HCT116 (cell line): ENCODE measurements at regions not wholly inside any gene's neighbourhood (a gene's known extent, or its start where the extent isn't known, plus 50 kb on each side); places are given as distances from the start of the nearest gene placed in this dataset.

Source experiments
- ATAC-seq: fragments of 200-7000 bp; cut with Tn5 transposase; 2 replicates; pipeline ENCODE4 v1.9.1; 2020; ENCODE audit warnings: mild to moderate bottlenecking, moderate library complexity
- BruUV-seq: library from RNA; stranded (reverse); fragments of 400-500 nt; replicated peaks from 2 replicates; lab custom pipeline; 2021; lab: Mats Ljungman, UMichigan
- CTCF ChIA-PET: fragments of 300-600 bp; sonication (Branson Sonifier 250); formaldehyde crosslinking; loops from one replicate; lab custom pipeline; 2021; ENCODE audit warnings: antibody characterized with exemption; lab: Charles Lee
- POLR2A ChIA-PET: fragments of 300-600, 350-600 bp; sonication (Branson Sonifier 250); formaldehyde crosslinking; loops from one replicate; lab custom pipeline; 2021; ENCODE audit warnings: antibody characterized with exemption; lab: Charles Lee
- RAD21 ChIA-PET, 2 experiments: fragments of 300-600 bp; sonication (Branson Sonifier 250); formaldehyde crosslinking; loops; one replicate each; lab custom pipeline; 2023; ENCODE audit warnings: low total read pairs in 2 of 2; ENCODE audit not compliant: uncharacterized antibody in 2 of 2, unreplicated experiment in 2 of 2, low non-redundant PET in 1 of 2; lab: Charles Lee
- DNase-seq: peaks from one replicate; pipeline ENCODE4 v3.0.0-alpha.2; 2010; ENCODE audit warnings: low read depth, low spot score
- H2AFZ ChIP-seq: fragments of 200-600 bp; shearing (Covaris generic), sonication (generic); 2 replicates; pipeline ENCODE4 v1.6.1; 2017; ENCODE audit warnings: low read depth, mixed run types, mixed read lengths, antibody characterized with exemption, low read length; ENCODE audit not compliant: poor library complexity, severe bottlenecking
- H3K27ac ChIP-seq: 2 replicates; pipeline ENCODE4 v1.5.1; 2012; ENCODE audit warnings: low read depth, low read length
- H3K27me3 ChIP-seq: fragments of 200-600 bp; sonication (generic); 2 replicates; pipeline ENCODE4 v1.6.1; 2016; ENCODE audit warnings: mixed run types, low read length, mixed read lengths; ENCODE audit not compliant: insufficient read depth
- H3K36me3 ChIP-seq, 2 experiments: fragments of 200-500 bp in 1 of 2; fragments of 200-600 bp in 1 of 2; sonication (Bioruptor generic) in 1 of 2; sonication (generic) in 1 of 2; 2 replicates each; pipeline versions ENCODE4 v1.5.1 to v1.6.1; 2014 to 2016; ENCODE audit warnings: low read length in 2 of 2, inconsistent platforms in 1 of 2, mixed read lengths in 1 of 2, mixed run types in 1 of 2; ENCODE audit not compliant: insufficient read depth in 2 of 2, control insufficient read depth in 1 of 2
- H3K4me1 ChIP-seq, 2 experiments: fragments of 200-600 bp in 1 of 2; sonication (generic) in 1 of 2; 2 replicates each; pipeline versions ENCODE4 v1.5.1 to v1.6.1; 2012 to 2017; ENCODE audit warnings: low read length in 2 of 2, inconsistent platforms in 1 of 2, mild to moderate bottlenecking in 1 of 2, mixed read lengths in 1 of 2, mixed run types in 1 of 2, moderate library complexity in 1 of 2; ENCODE audit not compliant: insufficient read depth in 2 of 2, control insufficient read depth in 1 of 2
- H3K4me2 ChIP-seq: fragments of 200-600 bp; sonication (generic); 2 replicates; pipeline ENCODE4 v1.6.1; 2017; ENCODE audit warnings: mixed run types, low read length, mixed read lengths
- H3K4me3 ChIP-seq, 2 experiments: fragments of 200-600 bp in 1 of 2; sonication (generic) in 1 of 2; replicated peaks in 1 of 2; 2 replicates each; pipeline ENCODE4 v1.5.1; 2011 to 2016; ENCODE audit warnings: low read length in 2 of 2, control low read depth in 1 of 2, low read depth in 1 of 2, mild to moderate bottlenecking in 1 of 2, mixed read lengths in 1 of 2, mixed run types in 1 of 2
- H3K79me2 ChIP-seq: fragments of 200-600 bp; sonication (generic); 2 replicates; pipeline ENCODE4 v1.6.1; 2017; ENCODE audit warnings: mild to moderate bottlenecking, mixed run types, low read length, moderate library complexity, mixed read lengths; ENCODE audit not compliant: insufficient read depth
- H3K9ac ChIP-seq: fragments of 200-600 bp; sonication (generic); 2 replicates; pipeline ENCODE4 v1.6.1; 2016; ENCODE audit warnings: low read length, mixed read lengths
- H3K9me2 ChIP-seq: fragments of 200-600 bp; sonication (generic), shearing (Covaris generic); 2 replicates; pipeline ENCODE4 v1.6.1; 2017; ENCODE audit warnings: mixed run types, mild to moderate bottlenecking, moderate library complexity; ENCODE audit not compliant: insufficient read depth
- H3K9me3 ChIP-seq, 2 experiments: fragments of 200-500 bp in 1 of 2; fragments of 200-600 bp in 1 of 2; sonication (Bioruptor generic) in 1 of 2; sonication (generic) in 1 of 2; 2 replicates each; pipeline ENCODE4 v1.6.1; 2014 to 2017; ENCODE audit warnings: low read length in 2 of 2, mixed read lengths in 2 of 2, inconsistent platforms in 1 of 2, low read depth in 1 of 2, mild to moderate bottlenecking in 1 of 2, mixed run types in 1 of 2, moderate library complexity in 1 of 2; ENCODE audit not compliant: control insufficient read depth in 1 of 2, insufficient read depth in 1 of 2
- H4K20me1 ChIP-seq: fragments of 200-600 bp; sonication (generic), shearing (Covaris generic); 2 replicates; pipeline ENCODE4 v1.6.1; 2017; ENCODE audit warnings: mixed run types, mild to moderate bottlenecking, moderate library complexity; ENCODE audit not compliant: insufficient read depth
- CBX3 ChIP-seq: IDR thresholded peaks from 2 replicates; pipeline ENCODE4 v1.6.1; 2012; ENCODE audit warnings: low read depth
- CEBPB ChIP-seq: IDR thresholded peaks from 2 replicates; pipeline ENCODE4 v1.6.1; 2012; ENCODE audit warnings: low read depth
- EGR1 ChIP-seq: IDR thresholded peaks from 2 replicates; pipeline ENCODE4 v1.6.1; 2012; ENCODE audit warnings: low read depth
- ELF1 ChIP-seq: IDR thresholded peaks from 2 replicates; pipeline ENCODE4 v1.6.1; 2012; ENCODE audit warnings: low read depth, borderline replicate concordance
- EZH2 ChIP-seq: fragments of 200-600 bp; sonication (generic); IDR thresholded peaks from 2 replicates; pipeline ENCODE4 v1.6.1; 2017; ENCODE audit warnings: antibody characterized with exemption, mixed run types
- EZH2phosphoT487 ChIP-seq: fragments of 200-600 bp; IDR thresholded peaks from 2 replicates; pipeline ENCODE4 v1.6.1; 2018; ENCODE audit warnings: antibody characterized with exemption, borderline replicate concordance
- FOSL1 ChIP-seq: IDR thresholded peaks from 2 replicates; pipeline ENCODE4 v1.6.1; 2012; ENCODE audit warnings: low read depth
- JUND ChIP-seq: IDR thresholded peaks from 2 replicates; pipeline ENCODE4 v1.6.1; 2012
- POLR2A ChIP-seq: IDR thresholded peaks from 2 replicates; pipeline ENCODE4 v1.7.0; 2011; ENCODE audit warnings: borderline replicate concordance; ENCODE audit not compliant: insufficient read depth, insufficient read length; ENCODE audit errors: extremely low read depth
- POLR2AphosphoS5 ChIP-seq: IDR thresholded peaks from 2 replicates; pipeline ENCODE4 v1.6.1; 2011; ENCODE audit warnings: mild to moderate bottlenecking, low read depth, low read length, moderate library complexity
- SIN3A ChIP-seq: IDR thresholded peaks from 2 replicates; pipeline ENCODE4 v1.6.1; 2012; ENCODE audit warnings: low read depth
- SP1 ChIP-seq: IDR thresholded peaks from 2 replicates; pipeline ENCODE4 v1.6.1; 2012; ENCODE audit warnings: low read depth
- SRF ChIP-seq: IDR thresholded peaks from 2 replicates; pipeline ENCODE4 v1.6.1; 2012; ENCODE audit warnings: low read depth
- TCF7L2 ChIP-seq: IDR thresholded peaks from 2 replicates; pipeline ENCODE4 v1.7.0; 2011; ENCODE audit warnings: borderline replicate concordance, inconsistent platforms; ENCODE audit not compliant: insufficient read depth, insufficient read length; ENCODE audit errors: extremely low read depth
- YY1 ChIP-seq: IDR thresholded peaks from 2 replicates; pipeline ENCODE4 v1.6.1; 2011; ENCODE audit warnings: low read length, low read depth, moderate library complexity, mild to moderate bottlenecking; ENCODE audit not compliant: insufficient replicate concordance; ENCODE audit errors: extremely low read depth
- ZNF274 ChIP-seq: fragments of 200-500 bp; sonication (Bioruptor generic); IDR thresholded peaks from 2 replicates; pipeline ENCODE4 v1.6.1; 2014; ENCODE audit warnings: mild to moderate bottlenecking, low read depth, low read length, inconsistent platforms
- intact Hi-C: fragments of 100-400 bp; cut with micrococcal nuclease; formaldehyde crosslinking; loops from 2 replicates; pipeline ENCODE4 v1.10.0; 2022
- TF ChIP-seq, protein P1 (sequence below): IDR thresholded peaks from 2 replicates; pipeline ENCODE4 v1.6.1; 2011; ENCODE audit warnings: mild to moderate bottlenecking, low read length, moderate library complexity; ENCODE audit not compliant: insufficient replicate concordance; ENCODE audit errors: extremely low read depth
- TF ChIP-seq, protein P2 (sequence below): IDR thresholded peaks from 2 replicates; pipeline ENCODE4 v1.6.1; 2012
- TF ChIP-seq, protein P3 (sequence below), 3 experiments: fragments of 200-600 bp in 1 of 3; sonication (generic) in 1 of 3; IDR thresholded peaks in 2 of 3; conservative IDR thresholded peaks in 1 of 3; 2 replicates each; pipeline ENCODE4 v1.5.1; 2012 to 2017; ENCODE audit warnings: low read depth in 2 of 3, low read length in 2 of 3, antibody characterized with exemption in 1 of 3, borderline replicate concordance in 1 of 3, control low read depth in 1 of 3, mild to moderate bottlenecking in 1 of 3, mixed read lengths in 1 of 3, mixed run types in 1 of 3, moderate library complexity in 1 of 3; ENCODE audit not compliant: insufficient read depth in 1 of 3

DNA sequence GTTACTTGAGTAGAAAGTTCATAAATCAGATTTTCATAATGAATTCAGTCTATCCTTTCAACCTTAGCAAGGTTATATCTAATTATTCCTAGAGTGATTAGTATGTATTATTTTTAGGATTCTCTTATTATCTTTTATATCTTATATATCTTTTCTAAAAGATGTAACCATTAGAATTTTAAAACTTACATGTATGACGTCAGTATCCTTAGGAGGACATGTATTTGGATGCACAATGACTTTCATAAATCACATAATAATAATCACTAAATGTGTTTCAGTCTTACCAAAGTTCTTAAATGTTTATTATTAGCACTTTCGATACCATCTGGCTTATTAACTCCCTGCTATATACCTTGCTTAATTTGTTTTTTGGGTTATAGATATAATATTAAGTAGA is 1400.5 kb upstream of the IGFBP7 start:
- H3K4me1 ChIP-seq: no peaks in the 10 kb centered on the region
- ChIA-PET RAD21 (no interaction called here), POLR2A (no interaction called here), CTCF (no interaction called here)
- peaks cover 0 to 4% of the 10 kb centered on the region in 2 experiments; a peak in 2 of 4 replicates for H3K9me3 ChIP-seq
- no peak for DNase-seq
- no peaks in the 10 kb centered on the region for H4K20me1 ChIP-seq
- H3K27me3 ChIP-seq: no peaks in the 10 kb centered on the region
- H3K4me3 ChIP-seq: no peak overlapping the region
- no peak overlapping the region for H2AFZ ChIP-seq
- H3K79me2 ChIP-seq: no peaks in the 10 kb centered on the region
- no TSS peak for BruUV-seq
- H3K9me2 ChIP-seq: no peaks in the 10 kb centered on the region
- H3K36me3 ChIP-seq: no peaks in the 10 kb centered on the region
- no peak for ATAC-seq
- no peak overlapping the region for H3K9ac ChIP-seq
- no peak overlapping the region for H3K4me2 ChIP-seq
- intact Hi-C loops: no loop called here
- TF ChIP-seq, protein P1, sequence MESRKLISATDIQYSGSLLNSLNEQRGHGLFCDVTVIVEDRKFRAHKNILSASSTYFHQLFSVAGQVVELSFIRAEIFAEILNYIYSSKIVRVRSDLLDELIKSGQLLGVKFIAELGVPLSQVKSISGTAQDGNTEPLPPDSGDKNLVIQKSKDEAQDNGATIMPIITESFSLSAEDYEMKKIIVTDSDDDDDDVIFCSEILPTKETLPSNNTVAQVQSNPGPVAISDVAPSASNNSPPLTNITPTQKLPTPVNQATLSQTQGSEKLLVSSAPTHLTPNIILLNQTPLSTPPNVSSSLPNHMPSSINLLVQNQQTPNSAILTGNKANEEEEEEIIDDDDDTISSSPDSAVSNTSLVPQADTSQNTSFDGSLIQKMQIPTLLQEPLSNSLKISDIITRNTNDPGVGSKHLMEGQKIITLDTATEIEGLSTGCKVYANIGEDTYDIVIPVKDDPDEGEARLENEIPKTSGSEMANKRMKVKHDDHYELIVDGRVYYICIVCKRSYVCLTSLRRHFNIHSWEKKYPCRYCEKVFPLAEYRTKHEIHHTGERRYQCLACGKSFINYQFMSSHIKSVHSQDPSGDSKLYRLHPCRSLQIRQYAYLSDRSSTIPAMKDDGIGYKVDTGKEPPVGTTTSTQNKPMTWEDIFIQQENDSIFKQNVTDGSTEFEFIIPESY: no peak
- no peak for TF ChIP-seq ZNF274
- TF ChIP-seq TCF7L2: no peak
- TF ChIP-seq EZH2phosphoT487: no peak
- TF ChIP-seq, protein P2, sequence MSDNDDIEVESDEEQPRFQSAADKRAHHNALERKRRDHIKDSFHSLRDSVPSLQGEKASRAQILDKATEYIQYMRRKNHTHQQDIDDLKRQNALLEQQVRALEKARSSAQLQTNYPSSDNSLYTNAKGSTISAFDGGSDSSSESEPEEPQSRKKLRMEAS: no peak
- TF ChIP-seq, protein P3, sequence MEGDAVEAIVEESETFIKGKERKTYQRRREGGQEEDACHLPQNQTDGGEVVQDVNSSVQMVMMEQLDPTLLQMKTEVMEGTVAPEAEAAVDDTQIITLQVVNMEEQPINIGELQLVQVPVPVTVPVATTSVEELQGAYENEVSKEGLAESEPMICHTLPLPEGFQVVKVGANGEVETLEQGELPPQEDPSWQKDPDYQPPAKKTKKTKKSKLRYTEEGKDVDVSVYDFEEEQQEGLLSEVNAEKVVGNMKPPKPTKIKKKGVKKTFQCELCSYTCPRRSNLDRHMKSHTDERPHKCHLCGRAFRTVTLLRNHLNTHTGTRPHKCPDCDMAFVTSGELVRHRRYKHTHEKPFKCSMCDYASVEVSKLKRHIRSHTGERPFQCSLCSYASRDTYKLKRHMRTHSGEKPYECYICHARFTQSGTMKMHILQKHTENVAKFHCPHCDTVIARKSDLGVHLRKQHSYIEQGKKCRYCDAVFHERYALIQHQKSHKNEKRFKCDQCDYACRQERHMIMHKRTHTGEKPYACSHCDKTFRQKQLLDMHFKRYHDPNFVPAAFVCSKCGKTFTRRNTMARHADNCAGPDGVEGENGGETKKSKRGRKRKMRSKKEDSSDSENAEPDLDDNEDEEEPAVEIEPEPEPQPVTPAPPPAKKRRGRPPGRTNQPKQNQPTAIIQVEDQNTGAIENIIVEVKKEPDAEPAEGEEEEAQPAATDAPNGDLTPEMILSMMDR (IDR thresholded peaks at IDR 0.05 in 2 of 3, conservative IDR thresholded peaks at IDR 0.05 in 1 of 3; ENCODE audit: borderline replicate concordance in 1 of 3, insufficient read depth in 1 of 3, low read depth in 2 of 3, low read length in 2 of 3): no peak
- TF ChIP-seq YY1: no peak
- TF ChIP-seq SIN3A: no peak
- TF ChIP-seq EZH2: no peak
- TF ChIP-seq POLR2AphosphoS5: no peak
- TF ChIP-seq FOSL1: no peak
- TF ChIP-seq ELF1: no peak
- TF ChIP-seq JUND: no peak
- TF ChIP-seq CEBPB: no peak
- no peak for TF ChIP-seq SRF
- no peak for TF ChIP-seq CBX3
- no peak for TF ChIP-seq EGR1
- TF ChIP-seq POLR2A: no peak
- TF ChIP-seq SP1: no peak
- H3K27ac ChIP-seq: no peak overlapping the region
